LNCAP (cell line): ENCODE measurements at regions not wholly inside any gene's neighbourhood (a gene's known extent, or its start where the extent isn't known, plus 50 kb on each side); places are given as distances from the start of the nearest gene placed in this dataset.

Experiments
- TF ChIP-seq, protein P1 (sequence below): fragments of 450-650 bp; IDR thresholded peaks from 2 replicates; pipeline ENCODE4 v1.5.1; 2017; ENCODE audit warnings: mild to moderate bottlenecking

- TF ChIP-seq, protein P1, sequence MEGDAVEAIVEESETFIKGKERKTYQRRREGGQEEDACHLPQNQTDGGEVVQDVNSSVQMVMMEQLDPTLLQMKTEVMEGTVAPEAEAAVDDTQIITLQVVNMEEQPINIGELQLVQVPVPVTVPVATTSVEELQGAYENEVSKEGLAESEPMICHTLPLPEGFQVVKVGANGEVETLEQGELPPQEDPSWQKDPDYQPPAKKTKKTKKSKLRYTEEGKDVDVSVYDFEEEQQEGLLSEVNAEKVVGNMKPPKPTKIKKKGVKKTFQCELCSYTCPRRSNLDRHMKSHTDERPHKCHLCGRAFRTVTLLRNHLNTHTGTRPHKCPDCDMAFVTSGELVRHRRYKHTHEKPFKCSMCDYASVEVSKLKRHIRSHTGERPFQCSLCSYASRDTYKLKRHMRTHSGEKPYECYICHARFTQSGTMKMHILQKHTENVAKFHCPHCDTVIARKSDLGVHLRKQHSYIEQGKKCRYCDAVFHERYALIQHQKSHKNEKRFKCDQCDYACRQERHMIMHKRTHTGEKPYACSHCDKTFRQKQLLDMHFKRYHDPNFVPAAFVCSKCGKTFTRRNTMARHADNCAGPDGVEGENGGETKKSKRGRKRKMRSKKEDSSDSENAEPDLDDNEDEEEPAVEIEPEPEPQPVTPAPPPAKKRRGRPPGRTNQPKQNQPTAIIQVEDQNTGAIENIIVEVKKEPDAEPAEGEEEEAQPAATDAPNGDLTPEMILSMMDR, result no peak
Observed at GRCh38 chr6:12473494-12473893, 183.3 kb downstream of the EDN1 start.

GRCh38 chr6:12474167-12475140 is 184.3 kb downstream of the EDN1 start:
- TF ChIP-seq, protein P1, result no peak

DNA sequence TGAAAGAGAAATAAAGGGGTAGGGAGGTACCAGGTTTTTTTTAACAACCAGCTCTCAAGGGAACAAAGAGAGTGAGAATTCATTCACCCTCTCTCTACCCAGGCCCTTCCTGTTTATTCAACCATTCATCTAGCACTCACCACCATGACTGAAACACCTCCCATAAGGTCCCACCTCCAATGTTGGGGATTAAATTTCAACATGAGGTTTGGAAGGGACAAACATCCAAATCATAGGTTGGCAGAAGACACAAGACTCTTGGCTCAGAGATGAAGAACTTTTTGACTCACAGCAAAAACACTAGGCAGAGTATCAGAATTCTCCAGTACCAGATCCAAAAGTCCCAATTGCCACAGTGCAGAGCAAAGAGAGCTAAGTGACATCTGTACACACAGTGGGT is 186.3 kb downstream of the EDN1 start:
- TF ChIP-seq, protein P1, result no peak

DNA sequence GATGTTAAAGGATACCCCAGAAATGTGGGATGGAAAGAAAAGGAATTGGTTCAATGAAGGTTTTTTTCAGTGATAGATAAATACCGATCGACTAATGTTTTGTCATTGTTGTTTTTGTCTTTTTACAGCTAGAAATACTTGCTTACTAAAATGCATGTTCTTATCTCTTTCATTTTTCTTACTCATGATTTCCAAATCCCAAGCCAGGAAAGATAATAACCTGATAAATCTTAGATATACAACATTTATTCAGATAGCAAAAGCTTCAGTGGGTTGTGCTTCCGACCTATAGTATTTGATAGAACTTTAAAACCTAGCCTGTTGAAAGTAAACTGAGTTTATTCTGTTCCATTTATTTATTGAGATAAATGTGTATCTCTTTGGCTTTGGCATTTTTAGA is 187.5 kb downstream of the EDN1 start:
- TF ChIP-seq, protein P1, result no peak

DNA sequence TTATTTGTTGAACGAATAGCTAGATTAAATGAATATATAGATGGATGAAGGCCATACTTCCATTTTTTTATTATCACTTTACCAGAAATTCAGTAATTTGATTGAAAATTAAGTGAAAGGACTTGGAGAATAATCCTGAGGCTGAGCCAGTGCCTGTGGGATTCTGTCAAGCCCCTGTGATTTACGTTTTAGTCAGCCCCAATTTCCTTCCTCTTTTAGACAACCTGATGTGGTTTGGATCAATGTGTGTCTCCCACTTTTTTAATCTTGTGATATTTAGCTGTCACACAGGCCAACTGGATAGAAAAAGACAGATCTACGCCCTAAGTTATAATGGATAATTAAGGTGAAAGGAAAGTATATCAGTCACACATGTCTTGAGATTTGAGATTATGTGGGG is 188.8 kb downstream of the EDN1 start:
- TF ChIP-seq, protein P1, result no peak

- TF ChIP-seq, protein P1, result no peak
Observed at GRCh38 chr6:12479451-12479850, 189.3 kb downstream of the EDN1 start.

DNA sequence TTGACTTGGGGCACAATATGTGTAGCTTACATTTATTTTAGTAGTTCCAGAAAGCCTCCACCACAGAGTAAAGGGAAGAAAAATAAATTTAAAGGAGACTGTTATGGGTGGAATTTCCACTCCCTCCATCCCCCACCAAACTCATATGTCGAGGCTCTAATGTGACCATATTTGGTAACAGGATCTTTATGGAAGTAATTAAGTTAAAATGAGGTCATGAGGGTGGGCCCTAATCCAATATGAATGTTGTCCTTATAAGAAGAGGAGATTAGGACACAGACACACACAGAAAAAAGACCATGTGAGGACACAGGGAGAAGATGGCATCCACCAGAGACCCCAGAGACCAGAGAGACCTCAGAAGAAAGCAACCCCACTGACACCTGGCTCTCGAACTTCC is 189.7 kb downstream of the EDN1 start:
- TF ChIP-seq, protein P1, result no peak
